HG02623 (cell line): ENCODE measurements at regions not wholly inside any gene's neighbourhood (a gene's known extent, or its start where the extent isn't known, plus 50 kb on each side); places are given as distances from the start of the nearest gene placed in this dataset.

Experiments used
- ATAC-seq: cut with Tn5 transposase; IDR thresholded peaks from one replicate; pipeline ENCODE4 v1.9.1; 2021; ENCODE audit warnings: moderate library complexity; ENCODE audit not compliant: unreplicated experiment

DNA sequence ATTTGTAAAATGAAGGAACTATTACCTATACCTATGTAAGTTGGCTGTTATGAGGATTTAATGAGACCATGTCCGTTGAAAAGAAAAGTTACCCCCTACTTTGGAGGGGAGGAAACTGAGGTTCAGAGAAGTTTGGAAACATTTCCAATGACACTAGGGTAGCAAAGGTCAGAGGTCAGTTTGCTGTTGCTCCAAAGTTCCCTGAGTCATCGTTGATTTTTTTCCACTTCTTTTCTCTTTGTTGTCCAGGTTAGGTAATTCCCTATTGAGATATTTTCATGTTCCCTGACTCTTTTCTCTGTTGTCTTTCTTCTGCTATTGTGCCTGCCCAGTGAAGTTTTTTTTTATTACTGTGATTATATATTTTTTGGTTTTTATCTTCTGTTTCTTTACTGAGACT, 213.8 kb upstream of the C1orf174 start:
- ATAC-seq, result no peak

- ATAC-seq, result no peak
These were observed 215.3 kb upstream of the C1orf174 start for GRCh38 chr1:4115191-4115900.

- no peak for ATAC-seq
These were observed 217.1 kb upstream of the C1orf174 start for GRCh38 chr1:4117196-4117595.

DNA sequence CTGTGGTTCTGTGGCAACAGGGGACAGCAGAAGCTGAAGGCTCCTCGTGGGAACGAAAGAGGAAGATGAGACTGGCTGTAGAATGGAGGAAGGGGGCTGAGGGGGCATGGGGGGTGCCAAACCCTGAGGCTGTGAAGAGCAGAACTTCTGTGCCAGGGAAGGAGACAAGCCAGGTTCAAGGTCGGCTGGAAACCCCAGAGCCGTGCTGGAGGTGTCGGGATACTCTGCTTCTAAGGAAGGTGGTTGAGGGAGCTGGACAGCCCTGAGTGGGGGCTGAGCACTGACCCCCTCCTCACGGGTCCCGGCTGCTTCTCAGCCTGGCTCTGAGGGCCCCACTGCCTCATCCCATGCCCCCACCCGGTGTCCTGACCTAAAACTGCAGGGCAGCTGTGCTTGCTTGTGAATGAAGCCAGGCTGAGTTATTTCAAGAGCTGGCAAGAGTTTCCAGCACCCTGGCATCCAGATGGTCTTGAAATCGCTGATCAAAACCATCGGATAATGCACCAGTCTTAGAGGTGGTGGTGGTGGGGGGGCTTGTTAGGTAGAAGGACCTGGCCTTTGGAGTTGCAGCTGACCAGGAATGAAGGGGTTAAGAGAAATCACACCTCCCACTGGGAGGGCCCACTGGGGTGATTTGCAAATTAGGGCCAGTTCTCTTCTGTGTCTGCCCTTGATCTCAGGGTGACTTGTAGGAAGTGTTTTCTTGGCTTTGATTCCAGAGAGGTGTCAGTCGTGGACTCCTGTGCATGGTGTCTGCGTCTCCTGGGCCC, 218.9 kb upstream of the C1orf174 start:
- no peak for ATAC-seq

GRCh38 chr1:4119516-4120220, 219.6 kb upstream of the C1orf174 start:
- no peak for ATAC-seq

GRCh38 chr1:4120557-4121292, 220.7 kb upstream of the C1orf174 start:
- ATAC-seq, result no peak

- no peak for ATAC-seq
These were observed 221.2 kb upstream of the C1orf174 start for GRCh38 chr1:4121293-4121684.

GRCh38 chr1:4121834-4122512, 221.9 kb upstream of the C1orf174 start:
- no peak for ATAC-seq

- ATAC-seq, result no peak
These were observed 222.6 kb upstream of the C1orf174 start for GRCh38 chr1:4122513-4123160.

DNA sequence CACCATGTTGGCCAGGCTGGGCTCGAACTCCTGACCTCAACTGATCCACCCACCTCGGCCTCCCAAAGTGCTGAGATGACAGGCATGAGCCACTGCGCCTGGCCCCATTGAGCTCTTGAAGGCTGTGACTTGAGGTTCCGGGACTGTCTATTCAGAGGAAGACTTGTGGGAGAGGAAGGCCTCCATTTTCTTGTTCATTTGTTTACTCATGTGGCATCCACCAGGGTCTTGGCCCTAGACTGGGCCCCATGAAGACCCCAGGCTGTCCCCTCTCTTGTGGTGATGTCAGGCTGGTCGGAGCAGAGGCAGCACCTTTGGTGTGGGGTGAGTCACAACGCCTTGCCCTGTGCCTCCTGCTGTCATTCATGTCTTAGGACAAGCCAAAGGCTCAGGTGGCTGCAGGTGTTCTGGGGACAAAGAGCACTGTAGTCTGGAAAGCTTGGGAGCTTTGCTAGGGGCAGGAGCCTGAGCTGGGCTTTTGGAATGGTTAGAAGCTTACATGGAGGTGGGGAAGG, 224.6 kb upstream of the C1orf174 start:
- no peak for ATAC-seq

- ATAC-seq, result no peak
These were observed 226.2 kb upstream of the C1orf174 start for GRCh38 chr1:4126251-4126650.

DNA sequence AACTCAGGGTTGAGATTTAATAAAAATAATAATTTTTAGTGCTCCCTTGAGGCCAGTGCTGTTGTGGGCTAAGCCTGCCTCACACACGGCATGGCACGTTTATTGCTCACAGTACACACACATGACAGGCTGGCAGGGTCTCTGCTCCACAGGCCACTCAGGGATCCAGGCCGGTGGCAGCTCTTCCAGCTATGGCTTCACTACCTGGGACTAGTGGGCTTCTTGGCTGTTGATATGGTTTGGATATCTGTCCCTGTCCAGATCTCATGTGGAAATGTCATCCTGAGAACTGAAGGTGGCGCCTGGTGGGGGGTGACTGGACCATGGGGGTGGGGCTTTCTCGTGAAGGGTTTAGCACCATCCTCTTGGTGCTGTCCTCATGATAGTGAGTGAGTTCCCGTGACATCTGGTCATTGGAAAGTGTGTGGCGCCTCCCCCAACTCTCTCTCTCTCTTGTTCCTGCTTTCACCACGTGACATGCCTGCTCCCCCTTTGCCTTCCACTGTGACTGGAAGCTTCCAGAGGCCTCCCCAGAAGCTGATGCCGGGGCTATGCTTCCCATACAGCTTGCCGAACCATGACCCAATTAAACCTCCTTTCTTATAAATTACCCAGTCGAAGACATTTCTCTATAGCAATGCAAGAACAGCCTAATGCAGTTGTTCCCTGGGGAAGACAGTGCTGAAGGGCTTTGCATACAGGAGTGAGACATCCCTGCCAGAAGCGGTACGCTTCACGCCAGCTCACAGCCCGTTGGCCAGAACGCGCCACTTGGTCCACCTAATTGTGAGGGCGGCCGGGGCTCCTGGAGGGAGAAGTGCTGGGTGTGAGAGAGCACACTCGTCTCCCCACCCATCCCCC, 226.9 kb upstream of the C1orf174 start:
- no peak for ATAC-seq

GRCh38 chr1:4127592-4128140, 227.6 kb upstream of the C1orf174 start:
- no peak for ATAC-seq

DNA sequence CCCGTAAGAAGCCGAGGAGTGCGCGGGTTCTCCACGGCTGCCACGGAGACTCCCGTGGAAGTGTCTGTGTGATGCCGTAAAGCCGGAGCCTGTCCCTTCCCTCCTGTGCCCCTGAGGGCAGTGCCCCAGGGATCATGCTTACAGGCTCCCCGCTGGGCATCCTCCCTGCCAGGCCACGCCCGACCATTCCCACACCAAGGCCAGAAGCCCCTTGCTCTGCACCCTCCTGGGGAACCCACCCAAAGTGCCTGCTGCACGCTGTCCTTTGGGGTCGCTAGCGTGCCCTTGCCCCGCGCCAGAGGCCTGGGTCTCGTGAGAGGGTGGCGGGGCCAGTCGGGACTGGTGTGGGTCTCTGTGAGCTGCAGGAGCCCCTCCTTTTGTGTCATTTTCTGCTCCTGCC, 228.5 kb upstream of the C1orf174 start:
- ATAC-seq, result no peak

DNA sequence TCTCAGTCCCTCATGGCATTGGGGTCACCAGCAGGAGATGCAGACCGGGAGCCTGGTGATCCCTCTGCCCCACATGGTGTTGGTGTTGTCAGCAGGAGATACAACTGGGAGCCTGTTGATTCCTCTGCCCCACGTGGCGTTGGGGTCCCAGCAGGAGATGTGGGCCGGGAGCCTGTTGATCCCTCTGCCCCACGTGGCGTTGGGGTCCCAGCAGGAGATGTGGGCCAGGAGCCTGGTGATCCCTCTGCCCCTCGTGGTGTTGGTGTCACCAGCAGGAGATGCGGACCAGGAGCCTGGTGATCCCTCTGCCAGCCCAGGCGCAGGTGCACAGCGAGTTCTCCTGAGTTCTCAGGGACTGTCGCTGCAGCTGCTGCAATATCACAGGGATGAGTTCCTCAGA, 229.6 kb upstream of the C1orf174 start:
- no peak for ATAC-seq

GRCh38 chr1:4130096-4130495, 230.0 kb upstream of the C1orf174 start:
- no peak for ATAC-seq

DNA sequence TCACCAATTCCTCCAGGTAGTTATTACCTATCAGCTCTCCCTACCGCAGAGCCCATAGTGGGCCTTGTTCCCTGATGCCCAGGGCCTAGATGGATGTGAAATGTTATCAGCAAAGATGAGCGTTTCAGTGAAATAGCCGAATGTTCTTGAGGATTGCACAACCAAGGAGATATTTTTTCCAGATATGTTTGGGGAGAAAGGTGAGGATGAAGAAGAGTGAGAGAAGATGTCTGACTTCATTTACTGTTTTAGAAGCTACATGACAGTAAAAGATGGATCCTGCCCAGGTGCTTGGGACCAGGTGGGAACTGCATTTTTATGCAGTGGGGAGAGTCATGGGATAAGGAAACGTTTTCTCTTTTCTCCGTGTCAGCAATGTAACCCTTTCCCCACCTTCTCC, 231.7 kb upstream of the C1orf174 start:
- ATAC-seq, result no peak

- no peak for ATAC-seq
These were observed 232.6 kb upstream of the C1orf174 start for GRCh38 chr1:4132352-4133296.
